ENCODE measurements at regions not wholly inside any gene's neighbourhood (a gene's known extent, or its start where the extent isn't known, plus 50 kb on each side); places are given as distances from the start of the nearest gene placed in this dataset.

GRCh38 chr10:130470286-130470685 lies 334.1 kb downstream of the GLRX3 start:
- DNase-seq: no peak

GRCh38 chr10:130470973-130471372 lies 334.8 kb downstream of the GLRX3 start:
- no peak for DNase-seq

GRCh38 chr10:130471486-130471885 lies 335.3 kb downstream of the GLRX3 start:
- DNase-seq: no peak

GRCh38 chr10:130472236-130472635 lies 336.0 kb downstream of the GLRX3 start:
- DNase-seq: no peak

GRCh38 chr10:130474591-130474990 lies 338.4 kb downstream of the GLRX3 start:
- no peak for DNase-seq

- no peak for DNase-seq
Observed at GRCh38 chr10:130477360-130477759, 341.2 kb downstream of the GLRX3 start.

- DNase-seq: no peak
Observed at GRCh38 chr10:130479146-130479545, 343.0 kb downstream of the GLRX3 start.

- DNase-seq: no peak
Observed at GRCh38 chr10:130479926-130480325, 343.7 kb downstream of the GLRX3 start.

- no peak for DNase-seq
Observed at GRCh38 chr10:130480491-130480890, 344.3 kb downstream of the GLRX3 start.

- DNase-seq: no peak
Observed at GRCh38 chr10:130481076-130481930, 345.1 kb downstream of the GLRX3 start.

- no peak for DNase-seq
Observed at GRCh38 chr10:130481936-130482335, 345.7 kb downstream of the GLRX3 start.

GRCh38 chr10:130483691-130484467 lies 347.7 kb downstream of the GLRX3 start:
- no peak for DNase-seq

GRCh38 chr10:130484468-130485180 lies 348.4 kb downstream of the GLRX3 start:
- DNase-seq: no peak

GRCh38 chr10:130485236-130485957 lies 349.2 kb downstream of the GLRX3 start:
- no peak for DNase-seq

- no peak for DNase-seq
Observed at GRCh38 chr10:130485958-130486895, 350.0 kb downstream of the GLRX3 start.

GRCh38 chr10:130486906-130487305 lies 350.7 kb downstream of the GLRX3 start:
- no peak for DNase-seq

- DNase-seq: no peak
Observed at GRCh38 chr10:130487566-130487965, 351.4 kb downstream of the GLRX3 start.

- DNase-seq: no peak
Observed at GRCh38 chr10:130489891-130490290, 353.7 kb downstream of the GLRX3 start.

GRCh38 chr10:130491011-130491692 lies 355.0 kb downstream of the GLRX3 start:
- DNase-seq: no peak

- DNase-seq: no peak
Observed at GRCh38 chr10:130491693-130492050, 355.5 kb downstream of the GLRX3 start.
